Stimulated activated naive CD8-positive, alpha-beta T cell treated with anti-CD3 and anti-CD28 coated beads, Interleukin-15, Interleukin-2, amounts not matched to agents 100 U/mL and 50 U/mL, for 24 hours (primary cell): ENCODE measurements at regions not wholly inside any gene's neighbourhood (a gene's known extent, or its start where the extent isn't known, plus 50 kb on each side); places are given as distances from the start of the nearest gene placed in this dataset.

Source experiments
- ATAC-seq: fragments of 150-1000 bp; cut with Tn5 transposase; one replicate; pipeline ENCODE4 v1.10.0; 2021
- DNase-seq: peaks from one replicate; pipeline ENCODE4 v3.0.0; 2021

DNA sequence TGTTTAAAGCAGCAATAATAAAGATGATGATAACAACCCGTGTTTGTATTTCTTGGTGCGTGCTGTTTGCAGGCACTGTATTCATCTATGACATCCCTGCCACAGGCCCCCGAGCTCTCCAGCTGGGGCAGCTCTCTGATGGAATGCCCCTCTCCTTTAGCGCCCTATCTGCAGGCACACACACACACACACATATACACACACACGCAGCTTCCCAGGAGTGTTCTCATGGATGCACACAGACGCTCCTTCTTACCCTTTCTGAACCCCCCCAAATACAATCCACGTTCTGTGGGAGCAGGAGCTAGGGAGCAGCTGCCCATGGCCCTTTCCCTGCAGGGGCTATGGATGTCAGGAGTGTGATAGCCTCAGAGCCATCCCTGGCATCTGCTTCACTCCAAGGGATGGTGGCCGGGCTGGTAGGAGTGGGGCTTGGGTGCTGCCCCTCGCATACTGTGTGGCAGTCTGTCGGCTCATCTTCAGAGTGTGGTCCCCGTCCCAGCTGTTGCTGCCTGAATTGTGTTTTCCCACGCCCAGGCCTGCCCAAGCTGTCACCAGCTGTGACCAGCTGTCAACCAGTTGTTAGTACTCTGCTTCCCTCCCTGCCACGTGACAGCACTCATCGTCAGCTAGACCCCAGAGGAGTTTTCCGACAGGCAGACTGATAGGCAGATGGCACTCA is 50.8 kb upstream of the MYCN start:
- ATAC-seq (no peak), DNase-seq (no peak)

DNA sequence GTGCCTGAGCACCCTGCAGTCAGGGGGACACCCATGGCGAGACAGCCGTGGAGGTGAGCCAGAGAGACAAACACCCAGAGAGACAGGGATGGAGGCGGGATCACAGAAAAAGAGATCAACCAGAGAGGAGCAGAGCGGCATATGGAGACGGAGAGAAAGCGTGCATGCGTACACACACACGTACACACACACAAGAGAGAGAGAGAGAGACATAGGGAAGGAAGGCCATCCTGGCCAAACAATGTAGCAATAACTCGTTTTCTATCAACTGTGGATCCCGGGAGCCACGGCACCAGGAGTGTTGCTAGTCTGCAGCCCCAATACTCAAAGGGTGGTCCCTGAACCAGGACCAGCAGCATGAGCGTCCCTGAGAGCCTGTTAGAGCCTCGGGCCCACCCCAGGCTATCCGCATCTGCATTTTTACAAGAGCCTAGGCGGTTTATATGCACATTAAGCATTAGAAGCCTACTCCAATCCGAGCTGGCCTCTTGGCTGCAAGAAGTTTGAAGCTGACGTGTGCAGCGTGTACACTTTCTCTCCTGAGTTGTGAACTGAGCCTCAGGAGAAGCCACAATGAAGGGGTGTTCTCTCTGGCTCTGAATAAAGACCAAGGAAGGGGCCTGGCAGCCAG is 50.1 kb upstream of the MYCN start:
- ATAC-seq, result no peak
- no peak for DNase-seq
